HEK293 (cell line): ENCODE measurements at regions not wholly inside any gene's neighbourhood (a gene's known extent, or its start where the extent isn't known, plus 50 kb on each side); places are given as distances from the start of the nearest gene placed in this dataset.

Source experiments
- CTCF ChIA-PET: fragments of 350-600 bp; formaldehyde crosslinking; extraction: SDS; loops from one replicate; lab custom pipeline; 2021; ENCODE audit warnings: antibody characterized with exemption; lab: Yijun Ruan, JAX
- POLR2A ChIA-PET: fragments of 300-600 bp; formaldehyde crosslinking; extraction: SDS; loops from one replicate; lab custom pipeline; 2020; ENCODE audit warnings: antibody characterized with exemption, inconsistent platforms; lab: Yijun Ruan, JAX
- H3K27ac ChIP-seq: fragments of 200-500 bp; sonication (Bioruptor generic); 2 replicates; pipeline ENCODE4 v1.5.1; 2014; ENCODE audit warnings: low read depth, low read length, control low read depth, inconsistent platforms; ENCODE audit errors: extremely low read depth
- H3K36me3 ChIP-seq, 2 experiments: fragments of 200-500 bp in 1 of 2; sonication (Bioruptor generic) in 1 of 2; 1 replicate in 1 of 2; 2 replicates in 1 of 2; pipeline ENCODE4 v1.5.1; 2014 to 2017; ENCODE audit warnings: inconsistent platforms in 2 of 2, low read length in 2 of 2; ENCODE audit not compliant: control insufficient read depth in 2 of 2, insufficient read depth in 1 of 2
- H3K4me1 ChIP-seq: fragments of 200-500 bp; sonication (Bioruptor generic); 2 replicates; pipeline ENCODE4 v1.5.1; 2014; ENCODE audit warnings: mild to moderate bottlenecking, low read length, inconsistent platforms; ENCODE audit not compliant: control insufficient read depth, insufficient read depth
- H3K4me3 ChIP-seq: 2 replicates; pipeline ENCODE4 v1.5.1; 2011; ENCODE audit warnings: low read depth, mild to moderate bottlenecking, control low read depth, low read length, moderate library complexity
- H3K9me3 ChIP-seq: fragments of 200-500 bp; sonication (Bioruptor generic); 2 replicates; pipeline ENCODE4 v1.5.1; 2014; ENCODE audit warnings: low read depth, low read length, inconsistent platforms; ENCODE audit not compliant: control insufficient read depth, insufficient read depth
- RBAK ChIP-seq: fragments of 450-650 bp; formaldehyde crosslinking; IDR thresholded peaks from 2 replicates; pipeline ENCODE4 v1.5.1; 2016; ENCODE audit warnings: missing biosample characterization, missing genetic modification characterization
- ZNF2 ChIP-seq: fragments of 450-650 bp; formaldehyde crosslinking; IDR thresholded peaks from 2 replicates; pipeline ENCODE4 v1.5.1; 2016; ENCODE audit warnings: missing biosample characterization, missing genetic modification characterization
- ZNF48 ChIP-seq: fragments of 450-650 bp; formaldehyde crosslinking; IDR thresholded peaks from 2 replicates; pipeline ENCODE4 v1.5.1; 2016; ENCODE audit warnings: missing biosample characterization, missing genetic modification characterization
- ZNF785 ChIP-seq: fragments of 450-650 bp; formaldehyde crosslinking; IDR thresholded peaks from 2 replicates; pipeline ENCODE4 v1.5.1; 2016; ENCODE audit warnings: missing biosample characterization, missing genetic modification characterization
- TF ChIP-seq, protein P1 (sequence below): fragments of 450-650 bp; formaldehyde crosslinking; IDR thresholded peaks from 2 replicates; pipeline ENCODE4 v1.5.1; 2016; ENCODE audit warnings: missing biosample characterization, missing genetic modification characterization
- TF ChIP-seq, protein P2 (sequence below): fragments of 450-650 bp; formaldehyde crosslinking; IDR thresholded peaks from 2 replicates; pipeline ENCODE4 v1.5.1; 2017; ENCODE audit warnings: missing biosample characterization, missing genetic modification characterization
- TF ChIP-seq, protein P3 (sequence below): fragments of 450-650 bp; formaldehyde crosslinking; IDR thresholded peaks from 2 replicates; pipeline ENCODE4 v1.5.1; 2016; ENCODE audit warnings: missing biosample characterization, missing genetic modification characterization
- TF ChIP-seq, protein P4 (sequence below): fragments of 450-650 bp; formaldehyde crosslinking; IDR thresholded peaks from 2 replicates; pipeline ENCODE4 v1.5.1; 2016; ENCODE audit warnings: missing biosample characterization, missing genetic modification characterization
- TF ChIP-seq, protein P5 (sequence below): fragments of 450-650 bp; formaldehyde crosslinking; IDR thresholded peaks from 2 replicates; pipeline ENCODE4 v1.5.1; 2017; ENCODE audit warnings: missing biosample characterization, missing genetic modification characterization

DNA sequence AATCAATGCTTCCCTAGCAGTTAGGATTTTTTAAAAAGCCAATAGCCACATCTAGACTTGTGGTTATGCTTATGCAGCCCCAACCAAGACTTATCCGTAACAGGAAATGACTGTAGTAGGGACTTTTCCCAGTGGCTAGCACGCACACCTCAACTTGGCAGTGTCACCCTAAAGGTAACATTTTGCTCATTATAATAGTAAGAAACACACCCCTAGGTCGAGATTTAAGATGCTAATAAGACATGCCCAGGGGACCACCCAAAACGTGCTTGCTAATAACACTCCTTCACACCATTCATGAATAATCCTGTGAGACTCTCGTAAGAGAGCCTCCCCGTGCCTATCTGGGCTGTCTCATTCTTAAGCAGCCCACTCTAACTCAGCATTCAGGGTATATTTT, 94.3 kb downstream of the XIST start:
- POLR2A ChIA-PET, result no interaction called here
- Histone ChIP-seq H3K36me3 (no peaks in the 10 kb centered on the region; a peak in 1 of 3 replicates), H3K27ac (no peak overlapping the region), H3K9me3 (peaks cover 2% of the 10 kb centered on the region), H3K4me1 (no peaks in the 10 kb centered on the region), H3K4me3 (no peak overlapping the region)
- CTCF ChIA-PET, result interaction anchor here (0.6 kb wide), 1 partner anchor 1550 kb away, joined by 6 read pairs; no protein-coding TSS in a partner anchor
- TF ChIP-seq ZNF2, result no peak
- no peak for TF ChIP-seq ZNF48 (tag by site-specific recombination)
- TF ChIP-seq, protein P1, sequence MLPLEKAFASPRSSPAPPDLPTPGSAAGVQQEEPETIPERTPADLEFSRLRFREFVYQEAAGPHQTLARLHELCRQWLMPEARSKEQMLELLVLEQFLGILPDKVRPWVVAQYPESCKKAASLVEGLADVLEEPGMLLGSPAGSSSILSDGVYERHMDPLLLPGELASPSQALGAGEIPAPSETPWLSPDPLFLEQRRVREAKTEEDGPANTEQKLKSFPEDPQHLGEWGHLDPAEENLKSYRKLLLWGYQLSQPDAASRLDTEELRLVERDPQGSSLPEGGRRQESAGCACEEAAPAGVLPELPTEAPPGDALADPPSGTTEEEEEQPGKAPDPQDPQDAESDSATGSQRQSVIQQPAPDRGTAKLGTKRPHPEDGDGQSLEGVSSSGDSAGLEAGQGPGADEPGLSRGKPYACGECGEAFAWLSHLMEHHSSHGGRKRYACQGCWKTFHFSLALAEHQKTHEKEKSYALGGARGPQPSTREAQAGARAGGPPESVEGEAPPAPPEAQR (tag by site-specific recombination), result no peak
- TF ChIP-seq, protein P2, sequence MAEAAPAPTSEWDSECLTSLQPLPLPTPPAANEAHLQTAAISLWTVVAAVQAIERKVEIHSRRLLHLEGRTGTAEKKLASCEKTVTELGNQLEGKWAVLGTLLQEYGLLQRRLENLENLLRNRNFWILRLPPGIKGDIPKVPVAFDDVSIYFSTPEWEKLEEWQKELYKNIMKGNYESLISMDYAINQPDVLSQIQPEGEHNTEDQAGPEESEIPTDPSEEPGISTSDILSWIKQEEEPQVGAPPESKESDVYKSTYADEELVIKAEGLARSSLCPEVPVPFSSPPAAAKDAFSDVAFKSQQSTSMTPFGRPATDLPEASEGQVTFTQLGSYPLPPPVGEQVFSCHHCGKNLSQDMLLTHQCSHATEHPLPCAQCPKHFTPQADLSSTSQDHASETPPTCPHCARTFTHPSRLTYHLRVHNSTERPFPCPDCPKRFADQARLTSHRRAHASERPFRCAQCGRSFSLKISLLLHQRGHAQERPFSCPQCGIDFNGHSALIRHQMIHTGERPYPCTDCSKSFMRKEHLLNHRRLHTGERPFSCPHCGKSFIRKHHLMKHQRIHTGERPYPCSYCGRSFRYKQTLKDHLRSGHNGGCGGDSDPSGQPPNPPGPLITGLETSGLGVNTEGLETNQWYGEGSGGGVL (tag by site-specific recombination), result no peak
- TF ChIP-seq, protein P3, sequence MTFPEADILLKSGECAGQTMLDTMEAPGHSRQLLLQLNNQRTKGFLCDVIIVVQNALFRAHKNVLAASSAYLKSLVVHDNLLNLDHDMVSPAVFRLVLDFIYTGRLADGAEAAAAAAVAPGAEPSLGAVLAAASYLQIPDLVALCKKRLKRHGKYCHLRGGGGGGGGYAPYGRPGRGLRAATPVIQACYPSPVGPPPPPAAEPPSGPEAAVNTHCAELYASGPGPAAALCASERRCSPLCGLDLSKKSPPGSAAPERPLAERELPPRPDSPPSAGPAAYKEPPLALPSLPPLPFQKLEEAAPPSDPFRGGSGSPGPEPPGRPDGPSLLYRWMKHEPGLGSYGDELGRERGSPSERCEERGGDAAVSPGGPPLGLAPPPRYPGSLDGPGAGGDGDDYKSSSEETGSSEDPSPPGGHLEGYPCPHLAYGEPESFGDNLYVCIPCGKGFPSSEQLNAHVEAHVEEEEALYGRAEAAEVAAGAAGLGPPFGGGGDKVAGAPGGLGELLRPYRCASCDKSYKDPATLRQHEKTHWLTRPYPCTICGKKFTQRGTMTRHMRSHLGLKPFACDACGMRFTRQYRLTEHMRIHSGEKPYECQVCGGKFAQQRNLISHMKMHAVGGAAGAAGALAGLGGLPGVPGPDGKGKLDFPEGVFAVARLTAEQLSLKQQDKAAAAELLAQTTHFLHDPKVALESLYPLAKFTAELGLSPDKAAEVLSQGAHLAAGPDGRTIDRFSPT (tag by site-specific recombination), result no peak
- TF ChIP-seq, protein P4, sequence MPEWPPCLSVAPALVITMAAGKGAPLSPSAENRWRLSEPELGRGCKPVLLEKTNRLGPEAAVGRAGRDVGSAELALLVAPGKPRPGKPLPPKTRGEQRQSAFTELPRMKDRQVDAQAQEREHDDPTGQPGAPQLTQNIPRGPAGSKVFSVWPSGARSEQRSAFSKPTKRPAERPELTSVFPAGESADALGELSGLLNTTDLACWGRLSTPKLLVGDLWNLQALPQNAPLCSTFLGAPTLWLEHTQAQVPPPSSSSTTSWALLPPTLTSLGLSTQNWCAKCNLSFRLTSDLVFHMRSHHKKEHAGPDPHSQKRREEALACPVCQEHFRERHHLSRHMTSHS (tag by site-specific recombination), result no peak
- no peak for TF ChIP-seq RBAK (tag by site-specific recombination)
- TF ChIP-seq, protein P5, sequence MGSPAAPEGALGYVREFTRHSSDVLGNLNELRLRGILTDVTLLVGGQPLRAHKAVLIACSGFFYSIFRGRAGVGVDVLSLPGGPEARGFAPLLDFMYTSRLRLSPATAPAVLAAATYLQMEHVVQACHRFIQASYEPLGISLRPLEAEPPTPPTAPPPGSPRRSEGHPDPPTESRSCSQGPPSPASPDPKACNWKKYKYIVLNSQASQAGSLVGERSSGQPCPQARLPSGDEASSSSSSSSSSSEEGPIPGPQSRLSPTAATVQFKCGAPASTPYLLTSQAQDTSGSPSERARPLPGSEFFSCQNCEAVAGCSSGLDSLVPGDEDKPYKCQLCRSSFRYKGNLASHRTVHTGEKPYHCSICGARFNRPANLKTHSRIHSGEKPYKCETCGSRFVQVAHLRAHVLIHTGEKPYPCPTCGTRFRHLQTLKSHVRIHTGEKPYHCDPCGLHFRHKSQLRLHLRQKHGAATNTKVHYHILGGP (tag by site-specific recombination), result no peak
- no peak for TF ChIP-seq ZNF785 (tag by site-specific recombination)
